ENCODE measurements at regions not wholly inside any gene's neighbourhood (a gene's known extent, or its start where the extent isn't known, plus 50 kb on each side); places are given as distances from the start of the nearest gene placed in this dataset.

DNA sequence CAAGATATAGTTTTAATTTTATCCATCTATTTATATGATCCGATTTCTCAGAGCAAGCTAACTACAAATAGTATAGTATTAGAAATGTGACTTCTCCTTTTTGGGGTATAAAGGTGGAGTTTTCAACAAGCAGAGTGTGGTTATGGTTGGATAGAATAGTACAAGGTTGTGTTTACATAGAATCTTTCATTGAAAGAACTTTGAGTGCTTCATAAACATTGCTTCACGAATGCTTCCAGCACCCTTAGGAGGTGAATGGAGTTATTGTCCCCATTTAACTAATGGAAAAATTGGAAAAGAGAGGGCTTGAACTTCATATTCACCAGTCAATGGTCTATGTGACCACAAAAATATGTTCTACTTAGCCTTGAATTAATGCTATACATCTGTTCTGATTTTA, 134.1 kb upstream of the CITED2 start (continued):
- TF ChIP-seq, protein P1, sequence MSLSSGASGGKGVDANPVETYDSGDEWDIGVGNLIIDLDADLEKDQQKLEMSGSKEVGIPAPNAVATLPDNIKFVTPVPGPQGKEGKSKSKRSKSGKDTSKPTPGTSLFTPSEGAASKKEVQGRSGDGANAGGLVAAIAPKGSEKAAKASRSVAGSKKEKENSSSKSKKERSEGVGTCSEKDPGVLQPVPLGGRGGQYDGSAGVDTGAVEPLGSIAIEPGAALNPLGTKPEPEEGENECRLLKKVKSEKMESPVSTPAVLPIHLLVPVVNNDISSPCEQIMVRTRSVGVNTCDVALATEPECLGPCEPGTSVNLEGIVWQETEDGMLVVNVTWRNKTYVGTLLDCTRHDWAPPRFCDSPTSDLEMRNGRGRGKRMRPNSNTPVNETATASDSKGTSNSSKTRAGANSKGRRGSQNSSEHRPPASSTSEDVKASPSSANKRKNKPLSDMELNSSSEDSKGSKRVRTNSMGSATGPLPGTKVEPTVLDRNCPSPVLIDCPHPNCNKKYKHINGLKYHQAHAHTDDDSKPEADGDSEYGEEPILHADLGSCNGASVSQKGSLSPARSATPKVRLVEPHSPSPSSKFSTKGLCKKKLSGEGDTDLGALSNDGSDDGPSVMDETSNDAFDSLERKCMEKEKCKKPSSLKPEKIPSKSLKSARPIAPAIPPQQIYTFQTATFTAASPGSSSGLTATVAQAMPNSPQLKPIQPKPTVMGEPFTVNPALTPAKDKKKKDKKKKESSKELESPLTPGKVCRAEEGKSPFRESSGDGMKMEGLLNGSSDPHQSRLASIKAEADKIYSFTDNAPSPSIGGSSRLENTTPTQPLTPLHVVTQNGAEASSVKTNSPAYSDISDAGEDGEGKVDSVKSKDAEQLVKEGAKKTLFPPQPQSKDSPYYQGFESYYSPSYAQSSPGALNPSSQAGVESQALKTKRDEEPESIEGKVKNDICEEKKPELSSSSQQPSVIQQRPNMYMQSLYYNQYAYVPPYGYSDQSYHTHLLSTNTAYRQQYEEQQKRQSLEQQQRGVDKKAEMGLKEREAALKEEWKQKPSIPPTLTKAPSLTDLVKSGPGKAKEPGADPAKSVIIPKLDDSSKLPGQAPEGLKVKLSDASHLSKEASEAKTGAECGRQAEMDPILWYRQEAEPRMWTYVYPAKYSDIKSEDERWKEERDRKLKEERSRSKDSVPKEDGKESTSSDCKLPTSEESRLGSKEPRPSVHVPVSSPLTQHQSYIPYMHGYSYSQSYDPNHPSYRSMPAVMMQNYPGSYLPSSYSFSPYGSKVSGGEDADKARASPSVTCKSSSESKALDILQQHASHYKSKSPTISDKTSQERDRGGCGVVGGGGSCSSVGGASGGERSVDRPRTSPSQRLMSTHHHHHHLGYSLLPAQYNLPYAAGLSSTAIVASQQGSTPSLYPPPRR (CRISPR knock-in tag; IDR thresholded peaks at IDR 0.05; ENCODE audit: borderline replicate concordance) = no peak
- TF ChIP-seq KAT2B (IDR thresholded peaks at IDR 0.05; ENCODE audit: low read depth, low read length) = no peak

DNA sequence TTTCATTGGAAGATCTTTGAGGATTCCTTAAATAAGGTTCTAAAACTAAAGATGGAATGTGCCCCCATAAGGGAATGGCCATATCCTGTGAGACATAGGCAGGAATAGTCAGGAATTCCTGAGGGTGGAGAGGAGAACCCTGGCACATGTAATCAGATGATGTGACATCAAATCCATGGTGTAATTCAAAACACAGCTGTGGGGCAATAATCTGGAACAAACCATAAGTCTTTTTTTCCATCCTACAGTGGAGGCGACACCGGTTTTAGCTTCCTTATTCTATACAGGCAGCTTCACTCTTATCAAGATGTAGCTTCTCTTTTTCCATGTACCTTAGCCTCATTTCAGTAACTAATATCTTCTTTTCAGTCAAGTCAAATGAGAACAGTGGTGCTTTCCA, 133.6 kb upstream of the CITED2 start:
- Histone ChIP-seq H2AFZ (ENCODE audit: low read depth, low read length) (peak overlapping the region; percentile 10; the same call in 1 of the 2 replicates), H4K20me1 (replicated peaks; ENCODE audit: control insufficient read depth, insufficient read depth, low read length) (no peaks in the 10 kb centered on the region), H3K27ac (ENCODE audit: extremely low read depth, low read depth, low read length) (no peak overlapping the region), H3K9ac (ENCODE audit: insufficient read depth in 1 of 2, low read depth in 2 of 2, low read length in 2 of 2) (no peak overlapping the region), H3K27me3 (ENCODE audit: control insufficient read depth in 2 of 2, insufficient read depth in 2 of 2, low read length in 2 of 2) (no peaks in the 10 kb centered on the region), H3K36me3 (ENCODE audit: control insufficient read depth, insufficient read depth, low read length) (no peaks in the 10 kb centered on the region), H3K4me1 (replicated peaks in 1 of 2; ENCODE audit: control insufficient read depth in 2 of 2, insufficient read depth in 2 of 2, low read length in 2 of 2) (peaks cover 0 to 2% of the 10 kb centered on the region in 2 experiments; a peak in 1 of 5 replicates), H3K4me3 (no peak overlapping the region), H3K79me2 (ENCODE audit: control insufficient read depth, insufficient read depth, low read length) (no peaks in the 10 kb centered on the region), H3K9me3 (replicated peaks; ENCODE audit: control insufficient read depth, insufficient read depth, low read depth, low read length) (0 out of 2 replicates have a peak, but pooled peaks cover 1% of the 10 kb centered on the region), H3K4me2 (ENCODE audit: insufficient read depth, low read length) (no peak overlapping the region), H3K9me1 (ENCODE audit: control insufficient read depth, insufficient read depth, low read length) (no peaks in the 10 kb centered on the region)
- in situ Hi-C loops (cut with MboI) (no loop called here), intact Hi-C loops (cut with micrococcal nuclease) (no loop called here)
- DNase-seq (ENCODE audit: extremely low read depth in 1 of 4, low spot score in 3 of 4) (no peak), FAIRE-seq (no peak), ATAC-seq (peak; percentile 43; the same call in 2 of the 3 replicates)
- ChIA-PET POLR2A (interaction anchor here (0.8 to 1.8 kb wide), 4 partner anchors 10 to 134 kb away, joined by 3 to 8 read pairs (median 4); partner anchors contain the start of gene CITED2), CTCF (ENCODE audit: low intra/inter-chr PET ratio) (no interaction called here)
- WGBS (ENCODE audit: insufficient coverage, low coverage, missing lambda C conversion rate) = 24% methylated on average over 2 of the region's 2 CpGs
- BruUV-seq (replicated peaks) = no TSS peak
- TF ChIP-seq, protein P2, sequence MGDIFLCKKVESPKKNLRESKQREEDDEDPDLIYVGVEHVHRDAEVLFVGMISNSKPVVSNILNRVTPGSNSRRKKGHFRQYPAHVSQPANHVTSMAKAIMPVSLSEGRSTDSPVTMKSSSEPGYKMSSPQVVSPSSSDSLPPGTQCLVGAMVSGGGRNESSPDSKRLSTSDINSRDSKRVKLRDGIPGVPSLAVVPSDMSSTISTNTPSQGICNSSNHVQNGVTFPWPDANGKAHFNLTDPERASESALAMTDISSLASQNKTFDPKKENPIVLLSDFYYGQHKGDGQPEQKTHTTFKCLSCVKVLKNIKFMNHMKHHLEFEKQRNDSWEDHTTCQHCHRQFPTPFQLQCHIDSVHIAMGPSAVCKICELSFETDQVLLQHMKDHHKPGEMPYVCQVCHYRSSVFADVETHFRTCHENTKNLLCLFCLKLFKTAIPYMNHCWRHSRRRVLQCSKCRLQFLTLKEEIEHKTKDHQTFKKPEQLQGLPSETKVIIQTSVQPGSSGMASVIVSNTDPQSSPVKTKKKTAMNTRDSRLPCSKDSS (IDR thresholded peaks at IDR 0.05; ENCODE audit: low read depth, partially characterized antibody) = no peak
- TF ChIP-seq, protein P3, sequence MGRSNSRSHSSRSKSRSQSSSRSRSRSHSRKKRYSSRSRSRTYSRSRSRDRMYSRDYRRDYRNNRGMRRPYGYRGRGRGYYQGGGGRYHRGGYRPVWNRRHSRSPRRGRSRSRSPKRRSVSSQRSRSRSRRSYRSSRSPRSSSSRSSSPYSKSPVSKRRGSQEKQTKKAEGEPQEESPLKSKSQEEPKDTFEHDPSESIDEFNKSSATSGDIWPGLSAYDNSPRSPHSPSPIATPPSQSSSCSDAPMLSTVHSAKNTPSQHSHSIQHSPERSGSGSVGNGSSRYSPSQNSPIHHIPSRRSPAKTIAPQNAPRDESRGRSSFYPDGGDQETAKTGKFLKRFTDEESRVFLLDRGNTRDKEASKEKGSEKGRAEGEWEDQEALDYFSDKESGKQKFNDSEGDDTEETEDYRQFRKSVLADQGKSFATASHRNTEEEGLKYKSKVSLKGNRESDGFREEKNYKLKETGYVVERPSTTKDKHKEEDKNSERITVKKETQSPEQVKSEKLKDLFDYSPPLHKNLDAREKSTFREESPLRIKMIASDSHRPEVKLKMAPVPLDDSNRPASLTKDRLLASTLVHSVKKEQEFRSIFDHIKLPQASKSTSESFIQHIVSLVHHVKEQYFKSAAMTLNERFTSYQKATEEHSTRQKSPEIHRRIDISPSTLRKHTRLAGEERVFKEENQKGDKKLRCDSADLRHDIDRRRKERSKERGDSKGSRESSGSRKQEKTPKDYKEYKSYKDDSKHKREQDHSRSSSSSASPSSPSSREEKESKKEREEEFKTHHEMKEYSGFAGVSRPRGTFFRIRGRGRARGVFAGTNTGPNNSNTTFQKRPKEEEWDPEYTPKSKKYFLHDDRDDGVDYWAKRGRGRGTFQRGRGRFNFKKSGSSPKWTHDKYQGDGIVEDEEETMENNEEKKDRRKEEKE (IDR thresholded peaks at IDR 0.05; ENCODE audit: borderline replicate concordance in 1 of 2, control insufficient read depth in 1 of 2, low read depth in 2 of 2, low read length in 1 of 2) = no peak
- TF ChIP-seq TBL1XR1 (IDR thresholded peaks at IDR 0.05; ENCODE audit: low read length in 2 of 2) = no peak
- TF ChIP-seq, protein P4, sequence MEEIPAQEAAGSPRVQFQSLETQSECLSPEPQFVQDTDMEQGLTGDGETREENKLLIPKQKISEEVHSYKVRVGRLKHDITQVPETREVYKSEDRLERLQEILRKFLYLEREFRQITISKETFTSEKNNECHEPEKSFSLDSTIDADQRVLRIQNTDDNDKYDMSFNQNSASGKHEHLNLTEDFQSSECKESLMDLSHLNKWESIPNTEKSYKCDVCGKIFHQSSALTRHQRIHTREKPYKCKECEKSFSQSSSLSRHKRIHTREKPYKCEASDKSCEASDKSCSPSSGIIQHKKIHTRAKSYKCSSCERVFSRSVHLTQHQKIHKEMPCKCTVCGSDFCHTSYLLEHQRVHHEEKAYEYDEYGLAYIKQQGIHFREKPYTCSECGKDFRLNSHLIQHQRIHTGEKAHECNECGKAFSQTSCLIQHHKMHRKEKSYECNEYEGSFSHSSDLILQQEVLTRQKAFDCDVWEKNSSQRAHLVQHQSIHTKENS (CRISPR knock-in tag; IDR thresholded peaks at IDR 0.05) = no peak
- no peak for TF ChIP-seq GTF2A2 (tag; IDR thresholded peaks at IDR 0.05)
- no peak for TF ChIP-seq MAZ (CRISPR knock-in tag; conservative IDR thresholded peaks at IDR 0.05 in 1 of 2, IDR thresholded peaks at IDR 0.05 in 1 of 2)
- no peak for TF ChIP-seq DACH1 (IDR thresholded peaks at IDR 0.05; ENCODE audit: partially characterized antibody)

Measured in K562 (cell line).